Gastrocnemius medialis (tissue), 4 donors: ENCODE measurements at regions not wholly inside any gene's neighbourhood (a gene's known extent, or its start where the extent isn't known, plus 50 kb on each side); places are given as distances from the start of the nearest gene placed in this dataset.

ENCODE experiments used
- POLR2A ChIP-seq, 2 donors: fragments of 450-650 bp; IDR thresholded peaks; one replicate each; pipeline ENCODE4 v1.6.1; 2017; ENCODE audit warnings: antibody characterized with exemption in 2 of 2, mild to moderate bottlenecking in 2 of 2, moderate library complexity in 2 of 2
- TF ChIP-seq, protein P1 (sequence below), 5 experiments: fragments of 450-650 bp in 3 of 5; fragments of 200-600 bp in 2 of 5; sonication (generic) in 2 of 5; IDR thresholded peaks in 4 of 5; conservative IDR thresholded peaks in 1 of 5; 1 replicate in 4 of 5; 2 replicates in 1 of 5; pipeline ENCODE4 v1.5.1; 2016 to 2019; ENCODE audit warnings: antibody characterized with exemption in 5 of 5, mild to moderate bottlenecking in 3 of 5, moderate library complexity in 3 of 5

DNA sequence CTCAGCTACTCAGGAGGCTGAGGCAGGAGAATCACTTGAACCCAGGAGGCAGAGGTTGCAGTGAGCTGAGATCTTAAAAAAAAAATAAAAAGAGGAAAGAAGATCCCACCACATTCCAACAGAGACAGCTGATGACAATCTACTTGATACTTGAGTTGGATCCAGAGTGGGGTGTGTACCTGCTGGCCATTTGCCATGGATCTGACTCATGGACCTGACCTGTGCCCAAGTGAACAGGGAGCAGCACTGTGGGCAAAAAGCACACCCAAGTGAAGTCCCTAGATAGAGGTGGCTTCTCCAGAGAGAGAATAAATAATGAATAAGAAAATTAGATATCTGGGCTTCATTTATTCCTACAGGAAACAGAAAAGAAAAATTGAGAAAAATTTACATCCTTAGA lies 81.2 kb upstream of the MIER3 start:
- TF ChIP-seq, protein P1, sequence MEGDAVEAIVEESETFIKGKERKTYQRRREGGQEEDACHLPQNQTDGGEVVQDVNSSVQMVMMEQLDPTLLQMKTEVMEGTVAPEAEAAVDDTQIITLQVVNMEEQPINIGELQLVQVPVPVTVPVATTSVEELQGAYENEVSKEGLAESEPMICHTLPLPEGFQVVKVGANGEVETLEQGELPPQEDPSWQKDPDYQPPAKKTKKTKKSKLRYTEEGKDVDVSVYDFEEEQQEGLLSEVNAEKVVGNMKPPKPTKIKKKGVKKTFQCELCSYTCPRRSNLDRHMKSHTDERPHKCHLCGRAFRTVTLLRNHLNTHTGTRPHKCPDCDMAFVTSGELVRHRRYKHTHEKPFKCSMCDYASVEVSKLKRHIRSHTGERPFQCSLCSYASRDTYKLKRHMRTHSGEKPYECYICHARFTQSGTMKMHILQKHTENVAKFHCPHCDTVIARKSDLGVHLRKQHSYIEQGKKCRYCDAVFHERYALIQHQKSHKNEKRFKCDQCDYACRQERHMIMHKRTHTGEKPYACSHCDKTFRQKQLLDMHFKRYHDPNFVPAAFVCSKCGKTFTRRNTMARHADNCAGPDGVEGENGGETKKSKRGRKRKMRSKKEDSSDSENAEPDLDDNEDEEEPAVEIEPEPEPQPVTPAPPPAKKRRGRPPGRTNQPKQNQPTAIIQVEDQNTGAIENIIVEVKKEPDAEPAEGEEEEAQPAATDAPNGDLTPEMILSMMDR (IDR thresholded peaks at IDR 0.05 in 4 of 5, conservative IDR thresholded peaks at IDR 0.05 in 1 of 5), result no peak
- no peak for TF ChIP-seq POLR2A (IDR thresholded peaks at IDR 0.05)
